GM12874 (cell line): ENCODE measurements at regions not wholly inside any gene's neighbourhood (a gene's known extent, or its start where the extent isn't known, plus 50 kb on each side); places are given as distances from the start of the nearest gene placed in this dataset.
A peak's percentile ranks its signal among the peaks of the same experiment; 100 is the strongest.

Experiments
- TF ChIP-seq, protein P1 (sequence below): IDR thresholded peaks from 2 replicates; pipeline ENCODE4 v1.5.1; 2011; ENCODE audit warnings: low read depth, mild to moderate bottlenecking, control low read depth, low read length, moderate library complexity; ENCODE audit not compliant: insufficient read depth

- TF ChIP-seq, protein P1, sequence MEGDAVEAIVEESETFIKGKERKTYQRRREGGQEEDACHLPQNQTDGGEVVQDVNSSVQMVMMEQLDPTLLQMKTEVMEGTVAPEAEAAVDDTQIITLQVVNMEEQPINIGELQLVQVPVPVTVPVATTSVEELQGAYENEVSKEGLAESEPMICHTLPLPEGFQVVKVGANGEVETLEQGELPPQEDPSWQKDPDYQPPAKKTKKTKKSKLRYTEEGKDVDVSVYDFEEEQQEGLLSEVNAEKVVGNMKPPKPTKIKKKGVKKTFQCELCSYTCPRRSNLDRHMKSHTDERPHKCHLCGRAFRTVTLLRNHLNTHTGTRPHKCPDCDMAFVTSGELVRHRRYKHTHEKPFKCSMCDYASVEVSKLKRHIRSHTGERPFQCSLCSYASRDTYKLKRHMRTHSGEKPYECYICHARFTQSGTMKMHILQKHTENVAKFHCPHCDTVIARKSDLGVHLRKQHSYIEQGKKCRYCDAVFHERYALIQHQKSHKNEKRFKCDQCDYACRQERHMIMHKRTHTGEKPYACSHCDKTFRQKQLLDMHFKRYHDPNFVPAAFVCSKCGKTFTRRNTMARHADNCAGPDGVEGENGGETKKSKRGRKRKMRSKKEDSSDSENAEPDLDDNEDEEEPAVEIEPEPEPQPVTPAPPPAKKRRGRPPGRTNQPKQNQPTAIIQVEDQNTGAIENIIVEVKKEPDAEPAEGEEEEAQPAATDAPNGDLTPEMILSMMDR, result no peak
Measured at GRCh38 chr21:14869984-14870852, 194.6 kb downstream of the NRIP1 start.

DNA sequence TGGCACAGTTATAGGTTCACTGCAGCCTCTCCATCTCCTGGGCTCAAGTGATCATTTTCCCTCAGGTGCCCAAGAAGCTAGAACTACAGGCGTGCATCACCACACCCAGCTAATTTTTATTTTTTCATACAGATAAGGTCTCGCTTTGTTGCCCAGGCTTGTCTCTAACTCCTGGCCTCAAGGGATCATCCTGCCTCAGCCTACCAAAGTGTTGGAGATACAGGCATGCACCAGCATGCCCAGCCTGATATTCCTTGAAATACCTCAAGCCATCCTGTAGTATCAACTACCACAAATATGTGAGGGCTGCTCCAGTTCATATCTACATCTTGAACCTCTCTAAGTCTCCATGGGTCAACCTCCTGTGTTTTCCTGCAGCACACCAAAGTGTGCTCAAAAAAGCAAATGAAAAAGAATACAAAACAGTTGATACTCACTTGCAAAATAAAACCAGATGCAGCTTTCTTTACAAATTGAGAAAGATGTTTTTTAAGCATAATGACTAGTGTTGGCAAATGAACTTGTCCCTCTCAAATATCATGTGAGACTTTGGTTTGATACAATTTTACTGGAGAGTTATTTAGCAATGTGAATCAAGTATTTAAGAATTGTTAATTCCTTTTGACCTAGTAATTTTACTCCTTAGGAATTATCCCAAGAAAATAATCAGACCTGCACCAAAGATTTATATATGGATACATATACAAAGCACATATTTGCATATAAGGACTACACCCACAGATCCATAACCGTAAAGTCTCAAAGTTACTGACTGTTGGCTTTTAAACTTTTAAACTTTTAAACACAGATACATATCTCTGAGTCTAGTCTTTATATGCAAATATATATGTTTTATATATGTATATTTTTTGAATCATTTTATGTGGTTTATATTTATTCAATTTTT is 197.7 kb downstream of the NRIP1 start:
- TF ChIP-seq, protein P1, result no peak

DNA sequence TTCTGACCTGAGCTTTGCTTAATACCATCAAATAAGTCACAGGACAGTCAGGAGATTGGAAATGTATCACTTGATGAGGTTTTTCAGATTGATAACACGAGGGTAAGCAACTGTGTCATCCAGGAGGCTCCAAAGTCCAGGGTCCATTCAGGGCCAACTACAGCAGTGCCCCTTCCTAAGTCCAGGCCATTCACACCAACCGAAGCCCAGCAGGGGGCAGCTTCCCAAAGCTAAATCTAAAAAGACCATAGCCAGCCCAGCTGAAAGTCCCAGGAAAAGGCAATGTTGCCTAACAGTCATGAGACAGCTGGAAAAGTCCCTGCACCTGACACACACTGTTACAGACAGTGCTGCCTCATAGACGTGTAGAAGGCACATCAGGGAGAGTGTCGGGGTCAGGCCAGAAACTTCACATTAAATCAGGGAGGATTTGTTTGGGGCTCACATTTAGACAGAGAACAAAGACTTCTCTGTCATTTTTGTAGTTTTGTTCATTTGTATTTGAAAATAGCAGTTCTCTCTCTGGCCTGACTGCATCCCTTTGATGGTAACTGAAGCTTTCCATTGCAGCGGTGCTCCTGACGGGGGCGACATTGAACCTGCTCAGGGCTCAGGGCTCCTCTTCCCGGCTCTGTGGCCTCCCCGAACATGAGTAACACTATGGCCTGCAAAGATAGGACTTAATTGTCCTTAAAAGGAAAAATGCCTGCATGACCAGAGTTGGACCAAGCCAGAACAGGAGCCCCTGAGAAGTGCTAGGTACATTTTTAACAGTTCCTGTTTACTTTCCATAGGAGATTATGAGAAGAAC is 200.4 kb downstream of the NRIP1 start:
- TF ChIP-seq, protein P1, result peak; percentile 83

- TF ChIP-seq, protein P1, result no peak
Measured at GRCh38 chr21:14863745-14864210, 201.0 kb downstream of the NRIP1 start.

DNA sequence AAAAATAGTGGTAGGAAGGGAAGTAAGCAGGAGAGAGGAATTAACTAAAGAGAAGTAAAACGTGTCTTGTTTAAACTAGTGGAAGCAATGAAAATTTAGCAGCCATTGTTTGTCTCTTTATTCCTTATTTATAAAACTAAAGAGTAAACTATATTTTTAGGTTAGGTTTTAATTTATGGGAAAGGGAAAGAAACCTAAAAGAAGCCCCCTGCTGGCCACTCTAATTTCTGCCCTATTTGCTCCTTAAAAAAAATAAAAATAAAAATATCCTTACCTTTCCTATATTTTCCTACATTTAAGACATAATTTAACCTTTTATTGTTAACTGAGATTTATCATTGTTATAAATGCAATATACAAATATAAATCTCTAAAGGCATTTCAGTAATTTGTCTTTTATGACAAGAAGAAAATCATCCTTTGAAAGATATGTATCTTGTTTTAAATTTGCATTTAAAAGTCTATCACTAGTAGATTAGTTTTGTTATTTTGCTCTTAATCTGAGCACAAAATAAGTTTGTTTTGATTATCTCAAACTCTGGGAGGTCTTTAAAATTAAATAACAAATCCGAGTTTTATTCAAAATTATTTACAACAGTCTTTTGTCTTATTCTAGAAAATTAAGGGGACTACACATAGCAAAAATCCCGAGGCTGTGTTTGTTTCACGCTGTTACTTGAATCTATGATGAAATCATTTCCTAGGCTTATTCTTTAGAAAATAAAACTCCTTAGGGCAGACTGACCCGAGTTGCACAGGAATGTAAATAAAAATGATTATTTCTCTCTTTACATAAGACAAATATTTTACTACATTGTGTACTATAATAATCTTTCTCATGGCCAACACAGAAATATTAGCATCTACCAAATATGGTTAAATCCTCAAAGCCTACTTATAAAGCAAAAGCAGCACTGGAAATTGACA is 201.7 kb downstream of the NRIP1 start:
- TF ChIP-seq, protein P1, result 0 out of 2 replicates have a peak, but pooled peaks have one; percentile 22

GRCh38 chr21:14858311-14858710 is 206.5 kb downstream of the NRIP1 start:
- TF ChIP-seq, protein P1, result no peak
